Hematopoietic multipotent progenitor cell treated with erythropoietin and hydrocortisone succinate and interleukin-3 and kit ligand, for 6 days (in vitro differentiated cells): ENCODE measurements at regions not wholly inside any gene's neighbourhood (a gene's known extent, or its start where the extent isn't known, plus 50 kb on each side); places are given as distances from the start of the nearest gene placed in this dataset.

Experiments used
- DNase-seq: peaks from one replicate; pipeline ENCODE4 v3.0.0-alpha.2; 2015

- DNase-seq = no peak
Observed at GRCh38 chr4:180483036-180483435, 1760.2 kb upstream of the TENM3 start.

- DNase-seq = no peak
Observed at GRCh38 chr4:180485407-180485806, 1757.8 kb upstream of the TENM3 start.

DNA sequence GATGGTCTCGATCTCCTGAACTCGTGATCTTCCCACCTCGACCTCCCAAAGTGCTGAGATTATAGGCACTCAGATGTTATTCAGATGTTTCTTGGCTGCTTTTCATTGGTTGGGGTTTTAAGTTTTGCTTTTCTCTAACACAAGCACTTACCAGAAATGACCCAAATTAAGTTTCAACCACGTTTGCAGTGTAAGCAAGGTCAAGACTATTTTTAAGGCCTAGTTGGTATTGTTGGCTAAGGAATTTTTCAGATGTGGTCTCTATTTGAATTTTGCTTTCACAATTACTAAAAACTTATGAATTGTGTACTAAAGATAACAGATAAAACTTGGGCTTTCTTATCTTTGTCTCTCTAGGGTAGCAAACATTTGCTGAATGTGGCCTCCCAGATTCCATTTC is 1756.9 kb upstream of the TENM3 start:
- DNase-seq = no peak

GRCh38 chr4:180489787-180490186 is 1753.4 kb upstream of the TENM3 start:
- DNase-seq = no peak

DNA sequence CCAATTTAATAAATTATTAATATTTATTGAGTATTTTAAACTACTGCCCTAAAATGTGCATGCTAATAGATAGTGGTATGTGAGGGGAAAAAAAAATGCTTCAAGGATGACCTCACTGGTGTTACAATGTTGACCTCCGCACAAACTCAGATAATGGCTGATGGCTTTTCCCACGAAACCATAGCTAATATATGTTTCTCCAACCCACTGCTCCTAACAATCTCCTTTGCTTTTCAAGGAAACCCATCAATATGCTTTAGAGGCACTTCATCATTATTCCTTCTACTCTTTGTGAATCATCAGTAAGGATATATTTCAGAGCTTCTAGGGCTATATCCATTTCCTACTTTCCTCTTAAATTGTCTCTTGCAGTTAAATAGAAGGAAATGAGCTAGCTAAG is 1752.0 kb upstream of the TENM3 start:
- no peak for DNase-seq

GRCh38 chr4:180493299-180493698 is 1749.9 kb upstream of the TENM3 start:
- no peak for DNase-seq

- DNase-seq = no peak
Observed at GRCh38 chr4:180500154-180500553, 1743.0 kb upstream of the TENM3 start.

DNA sequence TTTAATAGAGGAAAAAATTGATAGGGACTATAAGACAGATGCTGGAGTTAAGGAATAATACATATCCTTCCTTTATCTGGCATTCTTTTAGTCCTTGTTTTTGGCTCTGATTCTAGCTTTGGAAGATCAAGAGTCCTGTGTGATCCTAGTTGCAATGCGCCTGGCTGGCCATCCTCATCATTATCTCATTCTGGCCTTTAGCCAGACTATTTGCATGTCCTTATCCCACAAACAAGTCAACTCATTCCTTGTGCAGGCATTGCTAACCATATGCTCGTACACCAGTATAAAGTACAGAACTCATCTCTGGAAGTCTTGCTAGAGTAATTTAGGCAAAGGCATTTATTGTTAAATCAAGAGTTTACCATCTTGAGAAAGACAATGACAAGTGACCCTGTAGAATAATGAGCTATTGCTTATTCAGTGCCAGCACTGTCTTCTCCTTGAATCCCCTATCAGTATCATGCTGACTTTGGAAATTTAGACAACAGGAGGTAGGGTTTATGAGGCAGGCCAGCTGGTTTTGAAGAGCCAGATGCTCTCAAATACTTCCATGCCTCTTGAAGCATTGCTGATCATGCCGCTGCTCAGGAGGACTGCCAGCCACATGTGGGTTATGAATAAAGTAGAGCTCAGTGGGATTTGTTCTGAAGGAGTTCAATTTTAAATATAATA is 1730.3 kb upstream of the TENM3 start:
- no peak for DNase-seq

DNA sequence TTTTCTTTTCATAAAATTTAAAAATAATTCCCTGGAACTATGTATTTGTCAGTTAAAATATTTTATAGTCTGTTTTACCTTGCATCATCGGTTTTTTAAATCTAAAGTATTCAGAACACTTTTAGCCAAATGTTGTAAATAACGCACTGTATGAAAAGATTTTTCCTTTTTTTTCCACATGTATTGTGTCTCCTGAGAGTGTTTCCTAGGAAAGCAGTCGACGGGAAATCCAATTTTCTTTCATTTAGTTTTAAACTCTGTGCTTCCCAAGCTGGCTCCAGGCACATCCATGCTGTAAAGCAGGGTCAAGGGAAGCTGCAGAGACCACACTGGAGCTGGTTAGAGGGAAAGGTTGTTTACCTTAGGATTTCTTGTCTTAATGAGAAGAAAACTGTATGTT is 1724.3 kb upstream of the TENM3 start:
- DNase-seq = no peak

- no peak for DNase-seq
Observed at GRCh38 chr4:180521181-180521580, 1722.0 kb upstream of the TENM3 start.

GRCh38 chr4:180525523-180526077 is 1717.6 kb upstream of the TENM3 start:
- no peak for DNase-seq

GRCh38 chr4:180528003-180528402 is 1715.2 kb upstream of the TENM3 start:
- DNase-seq = no peak

DNA sequence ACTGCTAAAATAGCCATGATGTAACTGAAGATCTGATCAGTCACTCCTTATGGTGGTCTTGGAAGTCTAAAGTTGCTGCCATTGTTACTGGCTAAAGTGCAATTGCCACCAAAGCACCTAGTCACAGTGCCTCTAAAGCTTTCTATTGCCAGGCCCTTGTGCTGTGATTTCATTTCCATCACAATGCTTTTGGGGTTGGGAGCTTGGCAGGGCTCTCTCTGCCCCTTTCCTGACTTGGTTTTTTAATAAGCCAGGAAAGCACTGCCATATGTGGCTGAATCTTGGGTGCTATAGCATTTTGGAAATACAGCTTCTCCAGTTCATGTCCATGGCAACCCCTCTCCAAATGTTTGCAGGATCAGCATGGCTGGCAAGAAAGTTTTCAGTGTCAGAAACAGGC is 1712.4 kb upstream of the TENM3 start:
- no peak for DNase-seq

DNA sequence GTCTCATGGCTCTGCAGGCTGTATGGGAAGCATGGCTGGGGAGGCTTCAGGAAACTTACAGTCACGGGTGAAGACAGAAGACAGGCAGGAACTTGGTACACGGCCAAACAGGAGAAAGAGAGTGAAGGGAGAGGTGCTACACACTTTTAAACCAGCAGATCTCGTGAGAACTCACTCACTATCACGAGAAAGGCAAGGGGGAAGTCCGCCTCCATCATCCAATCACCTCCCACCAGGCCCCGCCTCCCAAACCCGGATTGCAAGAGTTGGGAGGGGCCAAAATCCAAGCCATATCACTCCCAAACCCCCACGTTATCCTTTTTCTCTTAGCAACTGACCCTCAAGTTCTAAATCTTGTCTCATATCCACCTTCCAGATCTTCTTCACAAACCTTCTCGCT is 1710.5 kb upstream of the TENM3 start:
- DNase-seq = no peak

GRCh38 chr4:180538384-180539057 is 1704.7 kb upstream of the TENM3 start:
- no peak for DNase-seq

- no peak for DNase-seq
Observed at GRCh38 chr4:180539284-180539683, 1703.9 kb upstream of the TENM3 start.

DNA sequence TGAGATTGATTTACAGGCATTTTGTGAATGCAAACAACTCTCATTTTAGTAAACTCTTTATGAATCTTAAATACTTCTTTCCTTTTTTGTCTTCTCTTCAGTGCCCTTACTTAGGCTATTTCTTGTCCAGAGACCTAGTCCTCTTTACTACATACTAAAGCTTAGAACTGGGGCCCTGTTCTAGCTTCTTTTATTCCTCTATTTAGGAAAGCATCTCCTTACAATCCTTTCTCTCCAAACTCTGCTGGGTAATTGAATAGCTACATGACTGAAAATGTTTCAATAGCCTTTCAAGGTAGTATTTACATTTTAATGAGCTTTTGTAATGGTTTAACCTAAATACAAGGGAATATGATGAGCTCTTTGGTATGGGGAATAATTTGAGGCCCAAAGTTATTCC is 1701.5 kb upstream of the TENM3 start:
- no peak for DNase-seq

DNA sequence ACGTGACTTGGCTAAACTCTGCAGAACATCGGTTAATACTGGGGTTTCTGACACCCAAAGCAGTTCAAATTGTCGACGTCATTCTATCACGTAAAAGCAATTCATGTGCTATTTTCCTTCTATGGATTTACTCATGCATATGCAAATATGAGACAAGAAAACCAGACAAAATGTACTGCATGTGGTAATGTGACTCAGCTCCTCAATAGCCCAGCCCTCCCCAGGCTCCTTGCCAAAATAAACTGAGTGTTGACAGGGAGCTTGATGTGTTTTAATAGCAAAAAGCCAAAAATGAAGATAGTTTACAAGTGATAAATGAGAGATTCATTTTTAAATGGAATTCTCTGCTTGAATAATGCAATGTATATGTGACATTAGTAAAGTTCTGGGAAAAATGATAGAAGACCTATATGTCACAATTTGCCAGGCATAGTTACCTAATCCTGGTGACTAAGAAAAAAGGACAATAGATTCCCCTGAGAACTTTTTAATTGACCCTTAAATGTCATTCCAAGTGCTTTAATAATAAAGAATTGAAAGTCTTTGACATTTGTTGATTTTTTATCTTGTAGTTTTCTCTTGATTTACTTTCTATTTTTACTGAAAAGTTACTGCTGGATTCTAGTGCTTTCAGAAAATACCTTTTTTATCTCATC is 1700.6 kb upstream of the TENM3 start:
- no peak for DNase-seq

- DNase-seq = no peak
Observed at GRCh38 chr4:180550106-180550505, 1693.1 kb upstream of the TENM3 start.

DNA sequence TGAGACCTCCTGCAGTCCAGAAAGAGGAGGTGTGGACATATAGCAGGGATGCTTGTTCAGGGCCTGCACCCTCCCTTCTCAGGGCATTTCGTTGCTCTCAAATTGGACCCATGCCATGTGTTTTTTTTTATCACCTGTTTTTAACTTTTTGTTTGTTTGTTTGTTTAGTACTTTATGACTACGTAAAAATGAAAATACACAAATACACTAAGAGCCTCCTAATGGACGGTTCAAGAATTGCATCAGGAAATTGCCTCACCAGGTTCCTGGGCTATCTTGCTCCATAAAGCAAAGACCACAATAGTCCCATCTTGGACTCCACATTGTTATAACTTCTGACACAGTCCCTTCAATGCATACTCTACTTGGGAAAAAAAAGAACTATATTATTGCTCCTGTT is 1685.9 kb upstream of the TENM3 start:
- DNase-seq = peak; percentile 30

GRCh38 chr4:180557950-180558349 is 1685.3 kb upstream of the TENM3 start:
- DNase-seq = no peak

DNA sequence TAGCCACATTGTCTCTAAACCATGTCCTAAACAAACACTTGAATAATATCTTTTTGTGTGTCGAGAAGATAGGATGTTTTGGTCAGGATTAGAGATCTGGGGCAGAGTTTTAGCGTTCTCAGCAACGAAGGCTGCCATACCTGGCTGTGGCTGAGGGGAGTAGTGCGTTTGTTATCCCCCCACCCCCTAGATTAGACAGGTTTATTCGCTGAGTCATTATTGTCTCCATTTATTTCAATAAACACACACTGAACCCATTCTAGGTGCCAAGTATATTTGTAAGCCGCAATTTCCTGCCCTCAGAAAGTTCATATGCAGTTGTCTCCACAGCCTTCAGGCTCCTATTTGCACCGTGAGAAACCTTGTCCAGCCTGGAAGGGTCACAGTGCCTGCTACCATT is 1684.8 kb upstream of the TENM3 start:
- no peak for DNase-seq

DNA sequence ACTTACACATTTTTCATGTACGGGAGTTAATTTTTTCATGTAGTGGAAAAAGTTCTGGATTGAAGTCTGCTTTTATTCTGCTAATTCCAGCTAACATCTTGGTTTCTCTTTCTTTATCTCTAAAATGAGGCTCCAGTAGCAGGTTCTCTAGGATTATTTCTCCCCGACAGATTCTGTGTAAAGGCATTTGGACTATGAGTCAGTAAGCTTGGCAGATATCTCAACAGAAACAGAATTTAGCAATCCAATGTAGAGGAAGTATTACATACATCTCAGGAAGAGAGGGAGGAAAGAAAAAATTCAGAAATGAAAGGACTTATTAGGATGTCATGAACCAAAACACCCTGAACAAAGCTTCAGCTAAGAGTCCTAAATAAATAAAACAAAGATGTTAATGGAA is 1682.3 kb upstream of the TENM3 start:
- DNase-seq = peak; percentile 4

- DNase-seq = no peak
Observed at GRCh38 chr4:180564026-180564425, 1679.2 kb upstream of the TENM3 start.
